ENCODE measurements at regions not wholly inside any gene's neighbourhood (a gene's known extent, or its start where the extent isn't known, plus 50 kb on each side); places are given as distances from the start of the nearest gene placed in this dataset.

DNA sequence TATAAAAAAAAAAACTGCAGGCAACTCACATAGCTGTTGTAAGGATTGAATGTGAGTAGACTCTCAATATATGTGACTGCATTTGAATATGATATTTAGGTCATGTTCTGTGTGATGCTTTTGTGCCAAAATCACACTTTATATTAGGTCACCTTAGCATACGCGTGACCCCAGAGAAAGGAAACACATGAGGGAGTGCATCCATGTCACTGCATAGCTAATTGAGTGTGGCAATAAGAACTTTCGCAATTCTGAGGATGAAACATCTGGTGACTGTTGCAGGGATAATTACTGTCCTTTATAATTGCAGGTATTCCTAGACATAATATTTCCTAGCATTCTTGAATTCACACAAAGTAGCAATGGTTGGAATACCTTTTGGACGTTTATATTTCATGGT lies 459.5 kb upstream of the KLF4 start:
- Histone ChIP-seq H4K5ac (ENCODE audit: low read depth, low read length) (no peak overlapping the region), H3K27ac (ENCODE audit: insufficient read depth, low read length) (no peak overlapping the region), H3K4ac (ENCODE audit: low read depth, low read length) (no peak overlapping the region), H4K91ac (ENCODE audit: insufficient read depth, low read depth, low read length) (no peak overlapping the region), H2AK9ac (replicated peaks; ENCODE audit: low read depth, low read length, poor library complexity) (no peak overlapping the region), H2AFZ (replicated peaks; ENCODE audit: low read length, poor library complexity) (no peak overlapping the region), H3K14ac (replicated peaks; ENCODE audit: low read depth, low read length) (no peak overlapping the region), H4K8ac (ENCODE audit: low read depth in 2 of 2, low read length in 2 of 2) (no peak overlapping the region), H3K36me3 (ENCODE audit: control insufficient read depth, insufficient read depth, low read length) (no peaks in the 10 kb centered on the region), H3K9me1 (ENCODE audit: insufficient read depth, low read length) (no peaks in the 10 kb centered on the region), H3K9me3 (ENCODE audit: control insufficient read depth, insufficient read depth, low read length) (no peaks in the 10 kb centered on the region), H3K4me2 (ENCODE audit: low read depth, low read length) (no peak overlapping the region), H4K20me1 (ENCODE audit: insufficient read depth, low read length) (no peaks in the 10 kb centered on the region), H2BK15ac (ENCODE audit: low read depth, low read length) (no peak overlapping the region), H2AK5ac (ENCODE audit: low read depth, low read length) (no peak overlapping the region), H3K56ac (ENCODE audit: extremely low read depth, insufficient read depth, low read length) (no peak overlapping the region), H3K79me1 (ENCODE audit: low read depth in 1 of 2, low read length in 2 of 2) (no peaks in the 10 kb centered on the region), H3K4me1 (ENCODE audit: control insufficient read depth, insufficient read depth, low read length) (peaks cover 2% of the 10 kb centered on the region; the same call in 1 of the 2 replicates), H2BK20ac (ENCODE audit: low read depth, low read length) (no peak overlapping the region), H3K4me3 (ENCODE audit: insufficient read depth, low read depth, low read length) (no peak overlapping the region), H3K27me3 (ENCODE audit: control insufficient read depth, insufficient read depth, low read length) (peaks cover 2% of the 10 kb centered on the region; the same call in 1 of the 2 replicates), H3K18ac (ENCODE audit: low read depth, low read length) (no peak overlapping the region), H2BK120ac (ENCODE audit: low read depth, low read length) (no peak overlapping the region), H3K9ac (ENCODE audit: low read depth, low read length) (no peak overlapping the region), H3K23ac (ENCODE audit: low read depth, low read length) (no peak overlapping the region), H2BK5ac (ENCODE audit: low read depth, low read length, poor library complexity, severe bottlenecking) (no peak overlapping the region)
- ChIA-PET POLR2A (ENCODE audit: unreplicated experiment) (no interaction called here), CTCF (interaction anchor here (0.6 kb wide), 1 partner anchor 472 kb away, joined by 5 read pairs; no protein-coding TSS in a partner anchor)
- in situ Hi-C loops (cut with MboI; ENCODE audit: low sequenced_read_pairs): no loop called here
- DNase-seq: no peak
- TF ChIP-seq CEBPB (IDR thresholded peaks at IDR 0.05; ENCODE audit: low read depth, low read length) (peak; percentile 24; the same call in 1 of the 2 replicates), MAFK (IDR thresholded peaks at IDR 0.05; ENCODE audit: low read depth, low read length) (no peak), RCOR1 (IDR thresholded peaks at IDR 0.05; ENCODE audit: insufficient replicate concordance, low read length) (no peak), MAZ (IDR thresholded peaks at IDR 0.05; ENCODE audit: borderline replicate concordance, low read depth, low read length) (no peak), SMC3 (IDR thresholded peaks at IDR 0.05; ENCODE audit: low read depth, low read length) (no peak), RAD21 (IDR thresholded peaks at IDR 0.05; ENCODE audit: low read length) (no peak), NFE2L2 (IDR thresholded peaks at IDR 0.05; ENCODE audit: low read depth, low read length) (no peak)
- WGBS, 2 experiments (ENCODE audit: extremely low coverage in 2 of 2, insufficient read length in 1 of 2): no CpG with 5 or more reads among the region's 4 CpGs
- intact Hi-C loops (cut with micrococcal nuclease): no loop called here
- no TSS peak for BruUV-seq (replicated peaks)
- dilution Hi-C loops (cut with HindIII; ENCODE audit: low sequenced_read_pairs, unreplicated experiment): no loop called here
- ATAC-seq (ENCODE audit: low read depth): no peak
